ENCODE measurements at regions not wholly inside any gene's neighbourhood (a gene's known extent, or its start where the extent isn't known, plus 50 kb on each side); places are given as distances from the start of the nearest gene placed in this dataset.

DNA sequence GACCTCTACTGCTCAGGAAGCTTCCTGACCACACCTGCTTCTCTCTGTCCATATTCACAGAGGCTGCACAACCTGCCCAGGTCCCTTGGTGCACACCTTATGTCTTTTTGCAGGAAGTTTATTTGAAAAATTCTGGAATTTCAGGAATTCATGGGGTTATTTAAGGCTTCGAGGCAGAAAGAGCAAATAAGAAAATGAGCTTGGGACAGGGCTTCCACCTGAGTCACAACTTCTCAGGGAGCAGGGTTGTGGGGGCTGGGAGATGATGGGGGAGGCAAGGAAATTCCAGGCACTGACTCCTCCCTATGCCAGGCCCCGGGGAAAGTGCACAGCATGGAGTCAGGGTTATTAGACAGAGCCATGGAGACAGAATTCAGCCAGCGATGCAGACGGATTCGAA lies 57.7 kb downstream of the INHBB start:
- DNase-seq = no peak
- TF ChIP-seq, protein P1, sequence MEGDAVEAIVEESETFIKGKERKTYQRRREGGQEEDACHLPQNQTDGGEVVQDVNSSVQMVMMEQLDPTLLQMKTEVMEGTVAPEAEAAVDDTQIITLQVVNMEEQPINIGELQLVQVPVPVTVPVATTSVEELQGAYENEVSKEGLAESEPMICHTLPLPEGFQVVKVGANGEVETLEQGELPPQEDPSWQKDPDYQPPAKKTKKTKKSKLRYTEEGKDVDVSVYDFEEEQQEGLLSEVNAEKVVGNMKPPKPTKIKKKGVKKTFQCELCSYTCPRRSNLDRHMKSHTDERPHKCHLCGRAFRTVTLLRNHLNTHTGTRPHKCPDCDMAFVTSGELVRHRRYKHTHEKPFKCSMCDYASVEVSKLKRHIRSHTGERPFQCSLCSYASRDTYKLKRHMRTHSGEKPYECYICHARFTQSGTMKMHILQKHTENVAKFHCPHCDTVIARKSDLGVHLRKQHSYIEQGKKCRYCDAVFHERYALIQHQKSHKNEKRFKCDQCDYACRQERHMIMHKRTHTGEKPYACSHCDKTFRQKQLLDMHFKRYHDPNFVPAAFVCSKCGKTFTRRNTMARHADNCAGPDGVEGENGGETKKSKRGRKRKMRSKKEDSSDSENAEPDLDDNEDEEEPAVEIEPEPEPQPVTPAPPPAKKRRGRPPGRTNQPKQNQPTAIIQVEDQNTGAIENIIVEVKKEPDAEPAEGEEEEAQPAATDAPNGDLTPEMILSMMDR (IDR thresholded peaks at IDR 0.05) = no peak
- no peak for TF ChIP-seq EZH2 (IDR thresholded peaks at IDR 0.05; ENCODE audit: borderline replicate concordance, insufficient read depth, low read depth, low read length, poor library complexity, severe bottlenecking)
- H3K27ac Mint-ChIP-seq = no peak overlapping the region
- H3K79me2 ChIP-seq (ENCODE audit: control insufficient read depth, insufficient read depth, low read length) = no peaks in the 10 kb centered on the region
- H3K9me3 Mint-ChIP-seq (ENCODE audit: insufficient read depth) = peaks cover 3% of the 10 kb centered on the region
- H3K9ac ChIP-seq (ENCODE audit: low read length) = no peak overlapping the region
- 81% methylated on average over 4 of the region's 5 CpGs for WGBS (ENCODE audit: insufficient coverage)
- H3K4me3 ChIP-seq (ENCODE audit: control extremely low read depth in 1 of 5, extremely low read depth in 1 of 5, insufficient read depth in 1 of 5, low read depth in 2 of 5, low read length in 4 of 5) = no peak overlapping the region
- no peak overlapping the region for H3K4me3 Mint-ChIP-seq
- no peaks in the 10 kb centered on the region for H4K20me1 ChIP-seq (ENCODE audit: control insufficient read depth, insufficient read depth, low read length, poor library complexity, severe bottlenecking)
- H3K27me3 ChIP-seq (replicated peaks in 1 of 4; ENCODE audit: control extremely low read depth in 1 of 4, control insufficient read depth in 3 of 4, insufficient read depth in 4 of 4, low read length in 3 of 4) = peaks cover 0 to 5% (median 0%) of the 10 kb centered on the region in 4 experiments
- peaks cover 0 to 7% (median 0%) of the 10 kb centered on the region in 3 donors for H3K9me3 ChIP-seq (ENCODE audit: control extremely low read depth in 1 of 3, control insufficient read depth in 2 of 3, insufficient read depth in 1 of 3, low read length in 2 of 3)
- H2AFZ ChIP-seq (ENCODE audit: insufficient read depth, low read depth, low read length, poor library complexity, severe bottlenecking) = no peak overlapping the region
- H3K4me2 ChIP-seq (replicated peaks; ENCODE audit: low read depth, low read length, poor library complexity, severe bottlenecking) = no peak overlapping the region
- no peaks in the 10 kb centered on the region for H3K4me1 ChIP-seq (ENCODE audit: control insufficient read depth in 2 of 2, insufficient read depth in 2 of 2, low read length in 2 of 2)
- H3K27ac ChIP-seq (ENCODE audit: low read length in 2 of 2) = no peak overlapping the region
- no peak for ATAC-seq (ENCODE audit: low read depth)
- CTCF ChIA-PET = no interaction called here
- POLR2A ChIA-PET = no interaction called here
- H3K36me3 ChIP-seq (replicated peaks in 1 of 2; ENCODE audit: control extremely low read depth in 1 of 2, control insufficient read depth in 1 of 2, extremely low read depth in 1 of 2, insufficient read depth in 2 of 2, low read length in 1 of 2) = no peaks in the 10 kb centered on the region
- H3K4me1 Mint-ChIP-seq = no peaks in the 10 kb centered on the region
- intact Hi-C loops (cut with micrococcal nuclease) = no loop called here
- H3K27me3 Mint-ChIP-seq = peaks cover 16% of the 10 kb centered on the region

DNA sequence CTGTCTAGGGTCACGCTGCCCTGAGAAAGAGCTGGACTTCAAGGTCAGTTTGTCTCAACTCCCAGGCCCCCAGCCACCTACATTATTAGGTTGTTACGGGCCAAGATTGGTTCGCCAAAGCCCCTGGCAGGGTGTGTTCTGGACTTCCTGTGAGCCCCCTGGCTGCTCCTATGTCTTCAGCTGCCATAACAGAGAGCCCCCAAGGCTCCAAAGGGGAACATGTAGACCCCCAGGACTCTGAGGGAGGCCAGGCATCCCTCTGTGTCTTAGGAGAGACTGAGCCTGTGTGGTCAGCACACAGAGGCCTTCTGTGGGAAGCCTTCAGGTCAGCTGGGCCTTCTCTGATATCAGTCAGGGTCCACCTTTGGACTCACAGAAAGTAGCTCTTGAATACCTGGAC lies 58.3 kb downstream of the INHBB start:
- no peak for TF ChIP-seq EZH2 (IDR thresholded peaks at IDR 0.05; ENCODE audit: borderline replicate concordance, insufficient read depth, low read depth, low read length, poor library complexity, severe bottlenecking)
- TF ChIP-seq, protein P1 (IDR thresholded peaks at IDR 0.05) = no peak
- ATAC-seq (ENCODE audit: low read depth) (no peak), DNase-seq (no peak)
- no peaks in the 10 kb centered on the region for H3K4me1 Mint-ChIP-seq
- Histone ChIP-seq H2AFZ (ENCODE audit: insufficient read depth, low read depth, low read length, poor library complexity, severe bottlenecking) (no peak overlapping the region), H3K9me3 (ENCODE audit: control extremely low read depth in 1 of 3, control insufficient read depth in 2 of 3, insufficient read depth in 1 of 3, low read length in 2 of 3) (peaks cover 0 to 12% (median 0%) of the 10 kb centered on the region in 3 donors), H3K27me3 (replicated peaks in 1 of 4; ENCODE audit: control extremely low read depth in 1 of 4, control insufficient read depth in 3 of 4, insufficient read depth in 4 of 4, low read length in 3 of 4) (peaks cover 0 to 5% (median 0%) of the 10 kb centered on the region in 4 experiments), H3K27ac (ENCODE audit: low read length in 2 of 2) (no peak overlapping the region), H3K36me3 (replicated peaks in 1 of 2; ENCODE audit: control extremely low read depth in 1 of 2, control insufficient read depth in 1 of 2, extremely low read depth in 1 of 2, insufficient read depth in 2 of 2, low read length in 1 of 2) (no peaks in the 10 kb centered on the region), H3K79me2 (ENCODE audit: control insufficient read depth, insufficient read depth, low read length) (no peaks in the 10 kb centered on the region), H3K4me3 (ENCODE audit: control extremely low read depth in 1 of 5, extremely low read depth in 1 of 5, insufficient read depth in 1 of 5, low read depth in 2 of 5, low read length in 4 of 5) (no peak overlapping the region), H3K4me1 (ENCODE audit: control insufficient read depth in 2 of 2, insufficient read depth in 2 of 2, low read length in 2 of 2) (no peaks in the 10 kb centered on the region), H3K4me2 (replicated peaks; ENCODE audit: low read depth, low read length, poor library complexity, severe bottlenecking) (no peak overlapping the region), H4K20me1 (ENCODE audit: control insufficient read depth, insufficient read depth, low read length, poor library complexity, severe bottlenecking) (no peaks in the 10 kb centered on the region), H3K9ac (ENCODE audit: low read length) (no peak overlapping the region)
- CTCF ChIA-PET = no interaction called here
- peaks cover 3% of the 10 kb centered on the region for H3K9me3 Mint-ChIP-seq (ENCODE audit: insufficient read depth)
- WGBS (ENCODE audit: insufficient coverage) = 91% methylated on average over 3 of the region's 3 CpGs
- no peak overlapping the region for H3K27ac Mint-ChIP-seq
- no peak overlapping the region for H3K4me3 Mint-ChIP-seq
- H3K27me3 Mint-ChIP-seq = peaks cover 16% of the 10 kb centered on the region
- POLR2A ChIA-PET = no interaction called here
- intact Hi-C loops (cut with micrococcal nuclease) = no loop called here

Measured in B cell (primary cell).